ENCODE measurements at regions not wholly inside any gene's neighbourhood (a gene's known extent, or its start where the extent isn't known, plus 50 kb on each side); places are given as distances from the start of the nearest gene placed in this dataset.

- no peaks in the 10 kb centered on the region for H3K9me3 ChIP-seq (ENCODE audit: low read depth, low read length)
- H4K20me1 ChIP-seq (ENCODE audit: insufficient read depth, low read length), result no peaks in the 10 kb centered on the region
- no peak overlapping the region for H3K4me2 ChIP-seq (ENCODE audit: insufficient read depth, low read length)
- no peak overlapping the region for H2AFZ ChIP-seq (ENCODE audit: low read length)
- H3K4me1 ChIP-seq (ENCODE audit: insufficient read depth, low read length), result no peaks in the 10 kb centered on the region
- H3K36me3 ChIP-seq (ENCODE audit: insufficient read depth, low read length), result no peaks in the 10 kb centered on the region
- no peak for DNase-seq (ENCODE audit: insufficient read length, low spot score, missing footprints)
- H3K4me3 ChIP-seq (ENCODE audit: insufficient read depth, low read length), result no peak overlapping the region
- no peak overlapping the region for H3K27ac ChIP-seq (ENCODE audit: low read depth, low read length)
- H3K27me3 ChIP-seq (ENCODE audit: insufficient read depth, low read length), result no peaks in the 10 kb centered on the region
- no peak for TF ChIP-seq CTCF (IDR thresholded peaks at IDR 0.05; ENCODE audit: extremely low read depth, low read depth, low read length)
- H3K79me2 ChIP-seq (ENCODE audit: insufficient read depth, low read length), result no peaks in the 10 kb centered on the region
Observed at GRCh38 chr21:26684889-26685288, 111.8 kb upstream of the CYYR1 start.

- no peaks in the 10 kb centered on the region for H3K4me1 ChIP-seq (ENCODE audit: insufficient read depth, low read length)
- no peak overlapping the region for H2AFZ ChIP-seq (ENCODE audit: low read length)
- no peaks in the 10 kb centered on the region for H4K20me1 ChIP-seq (ENCODE audit: insufficient read depth, low read length)
- H3K9me3 ChIP-seq (ENCODE audit: low read depth, low read length), result no peaks in the 10 kb centered on the region
- H3K79me2 ChIP-seq (ENCODE audit: insufficient read depth, low read length), result no peaks in the 10 kb centered on the region
- no peak overlapping the region for H3K27ac ChIP-seq (ENCODE audit: low read depth, low read length)
- no peak overlapping the region for H3K4me2 ChIP-seq (ENCODE audit: insufficient read depth, low read length)
- no peak overlapping the region for H3K4me3 ChIP-seq (ENCODE audit: insufficient read depth, low read length)
- TF ChIP-seq CTCF (IDR thresholded peaks at IDR 0.05; ENCODE audit: extremely low read depth, low read depth, low read length), result no peak
- no peaks in the 10 kb centered on the region for H3K36me3 ChIP-seq (ENCODE audit: insufficient read depth, low read length)
- H3K27me3 ChIP-seq (ENCODE audit: insufficient read depth, low read length), result no peaks in the 10 kb centered on the region
- no peak for DNase-seq (ENCODE audit: insufficient read length, low spot score, missing footprints)
Observed at GRCh38 chr21:26683996-26684395, 110.9 kb upstream of the CYYR1 start.

GRCh38 chr21:26679284-26679683 lies 106.2 kb upstream of the CYYR1 start:
- Histone ChIP-seq H4K20me1 (ENCODE audit: insufficient read depth, low read length) (no peaks in the 10 kb centered on the region), H2AFZ (ENCODE audit: low read length) (no peak overlapping the region), H3K9me3 (ENCODE audit: low read depth, low read length) (no peaks in the 10 kb centered on the region), H3K79me2 (ENCODE audit: insufficient read depth, low read length) (no peaks in the 10 kb centered on the region), H3K27ac (ENCODE audit: low read depth, low read length) (no peak overlapping the region), H3K36me3 (ENCODE audit: insufficient read depth, low read length) (no peaks in the 10 kb centered on the region), H3K27me3 (ENCODE audit: insufficient read depth, low read length) (no peaks in the 10 kb centered on the region), H3K4me1 (ENCODE audit: insufficient read depth, low read length) (no peaks in the 10 kb centered on the region), H3K4me3 (ENCODE audit: insufficient read depth, low read length) (no peak overlapping the region), H3K4me2 (ENCODE audit: insufficient read depth, low read length) (no peak overlapping the region)
- TF ChIP-seq CTCF (IDR thresholded peaks at IDR 0.05; ENCODE audit: extremely low read depth, low read depth, low read length), result no peak
- DNase-seq (ENCODE audit: insufficient read length, low spot score, missing footprints), result no peak

- no peaks in the 10 kb centered on the region for H3K79me2 ChIP-seq (ENCODE audit: insufficient read depth, low read length)
- H2AFZ ChIP-seq (ENCODE audit: low read length), result no peak overlapping the region
- H3K27me3 ChIP-seq (ENCODE audit: insufficient read depth, low read length), result no peaks in the 10 kb centered on the region
- no peak for TF ChIP-seq CTCF (IDR thresholded peaks at IDR 0.05; ENCODE audit: extremely low read depth, low read depth, low read length)
- no peaks in the 10 kb centered on the region for H3K9me3 ChIP-seq (ENCODE audit: low read depth, low read length)
- no peak for DNase-seq (ENCODE audit: insufficient read length, low spot score, missing footprints)
- H3K36me3 ChIP-seq (ENCODE audit: insufficient read depth, low read length), result no peaks in the 10 kb centered on the region
- H4K20me1 ChIP-seq (ENCODE audit: insufficient read depth, low read length), result no peaks in the 10 kb centered on the region
- H3K4me3 ChIP-seq (ENCODE audit: insufficient read depth, low read length), result no peak overlapping the region
- no peak overlapping the region for H3K27ac ChIP-seq (ENCODE audit: low read depth, low read length)
- H3K4me1 ChIP-seq (ENCODE audit: insufficient read depth, low read length), result no peaks in the 10 kb centered on the region
- no peak overlapping the region for H3K4me2 ChIP-seq (ENCODE audit: insufficient read depth, low read length)
Observed at GRCh38 chr21:26674323-26674722, 101.2 kb upstream of the CYYR1 start.

Data from osteoblast (primary cell).